HEK293 (cell line): ENCODE measurements at regions not wholly inside any gene's neighbourhood (a gene's known extent, or its start where the extent isn't known, plus 50 kb on each side); places are given as distances from the start of the nearest gene placed in this dataset.

ENCODE experiments used
- CTCF ChIA-PET: fragments of 350-600 bp; formaldehyde crosslinking; extraction: SDS; loops from one replicate; lab custom pipeline; 2021; ENCODE audit warnings: antibody characterized with exemption; lab: Yijun Ruan, JAX
- POLR2A ChIA-PET: fragments of 300-600 bp; formaldehyde crosslinking; extraction: SDS; loops from one replicate; lab custom pipeline; 2020; ENCODE audit warnings: antibody characterized with exemption, inconsistent platforms; lab: Yijun Ruan, JAX
- H3K27ac ChIP-seq: fragments of 200-500 bp; sonication (Bioruptor generic); 2 replicates; pipeline ENCODE4 v1.5.1; 2014; ENCODE audit warnings: low read depth, low read length, control low read depth, inconsistent platforms; ENCODE audit errors: extremely low read depth
- H3K36me3 ChIP-seq, 2 experiments: fragments of 200-500 bp in 1 of 2; sonication (Bioruptor generic) in 1 of 2; 1 replicate in 1 of 2; 2 replicates in 1 of 2; pipeline ENCODE4 v1.5.1; 2014 to 2017; ENCODE audit warnings: inconsistent platforms in 2 of 2, low read length in 2 of 2; ENCODE audit not compliant: control insufficient read depth in 2 of 2, insufficient read depth in 1 of 2
- H3K4me1 ChIP-seq: fragments of 200-500 bp; sonication (Bioruptor generic); 2 replicates; pipeline ENCODE4 v1.5.1; 2014; ENCODE audit warnings: mild to moderate bottlenecking, low read length, inconsistent platforms; ENCODE audit not compliant: control insufficient read depth, insufficient read depth
- H3K4me3 ChIP-seq: 2 replicates; pipeline ENCODE4 v1.5.1; 2011; ENCODE audit warnings: low read depth, mild to moderate bottlenecking, control low read depth, low read length, moderate library complexity
- H3K9me3 ChIP-seq: fragments of 200-500 bp; sonication (Bioruptor generic); 2 replicates; pipeline ENCODE4 v1.5.1; 2014; ENCODE audit warnings: low read depth, low read length, inconsistent platforms; ENCODE audit not compliant: control insufficient read depth, insufficient read depth
- FEZF1 ChIP-seq: fragments of 450-650 bp; formaldehyde crosslinking; IDR thresholded peaks from 2 replicates; pipeline ENCODE4 v1.5.1; 2016; ENCODE audit warnings: missing biosample characterization, missing genetic modification characterization
- GFI1B ChIP-seq: fragments of 450-650 bp; formaldehyde crosslinking; IDR thresholded peaks from 2 replicates; pipeline ENCODE4 v1.5.1; 2016; ENCODE audit warnings: missing biosample characterization, missing genetic modification characterization
- KLF10 ChIP-seq: fragments of 450-650 bp; IDR thresholded peaks from 2 replicates; pipeline ENCODE4 v1.5.1; 2018; ENCODE audit warnings: missing biosample characterization, mild to moderate bottlenecking, missing genetic modification characterization
- MZF1 ChIP-seq: fragments of 450-650 bp; formaldehyde crosslinking; IDR thresholded peaks from 2 replicates; pipeline ENCODE4 v1.5.1; 2017; ENCODE audit warnings: missing biosample characterization, missing genetic modification characterization, borderline replicate concordance
- OVOL3 ChIP-seq: fragments of 450-650 bp; formaldehyde crosslinking; IDR thresholded peaks from 2 replicates; pipeline ENCODE4 v1.5.1; 2016; ENCODE audit warnings: missing biosample characterization, missing genetic modification characterization
- YY2 ChIP-seq: fragments of 450-650 bp; formaldehyde crosslinking; IDR thresholded peaks from 2 replicates; pipeline ENCODE4 v1.5.1; 2016; ENCODE audit warnings: missing biosample characterization, missing genetic modification characterization
- ZBTB17 ChIP-seq: fragments of 450-650 bp; formaldehyde crosslinking; IDR thresholded peaks from 2 replicates; pipeline ENCODE4 v1.5.1; 2016; ENCODE audit warnings: missing biosample characterization, missing genetic modification characterization
- ZFP3 ChIP-seq: fragments of 450-650 bp; formaldehyde crosslinking; IDR thresholded peaks from 2 replicates; pipeline ENCODE4 v1.5.1; 2016; ENCODE audit warnings: low read depth, missing biosample characterization, missing genetic modification characterization
- ZIC2 ChIP-seq: fragments of 450-650 bp; formaldehyde crosslinking; IDR thresholded peaks from 2 replicates; pipeline ENCODE4 v1.5.1; 2016; ENCODE audit warnings: missing biosample characterization, missing genetic modification characterization
- ZNF221 ChIP-seq: fragments of 450-650 bp; formaldehyde crosslinking; IDR thresholded peaks from 2 replicates; pipeline ENCODE4 v1.5.1; 2017; ENCODE audit warnings: missing biosample characterization, missing genetic modification characterization, borderline replicate concordance
- ZNF223 ChIP-seq: fragments of 450-650 bp; formaldehyde crosslinking; IDR thresholded peaks from 2 replicates; pipeline ENCODE4 v1.5.1; 2016; ENCODE audit warnings: missing biosample characterization, missing genetic modification characterization
- ZNF302 ChIP-seq: fragments of 450-650 bp; formaldehyde crosslinking; IDR thresholded peaks from 2 replicates; pipeline ENCODE4 v1.5.1; 2016; ENCODE audit warnings: missing biosample characterization, missing genetic modification characterization, low read depth
- ZNF37A ChIP-seq: fragments of 450-650 bp; IDR thresholded peaks from 2 replicates; pipeline ENCODE4 v1.5.1; 2018; ENCODE audit warnings: missing biosample characterization, missing genetic modification characterization
- ZNF423 ChIP-seq: fragments of 450-650 bp; formaldehyde crosslinking; IDR thresholded peaks from 2 replicates; pipeline ENCODE4 v1.5.1; 2016; ENCODE audit warnings: missing biosample characterization, missing genetic modification characterization
- ZNF501 ChIP-seq: fragments of 450-650 bp; formaldehyde crosslinking; IDR thresholded peaks from 2 replicates; pipeline ENCODE4 v1.5.1; 2016; ENCODE audit warnings: missing biosample characterization, missing genetic modification characterization
- ZNF596 ChIP-seq: fragments of 450-650 bp; IDR thresholded peaks from 2 replicates; pipeline ENCODE4 v1.5.0; 2018; ENCODE audit warnings: missing biosample characterization, mild to moderate bottlenecking, missing genetic modification characterization, moderate library complexity
- ZNF660 ChIP-seq: fragments of 450-650 bp; IDR thresholded peaks from 2 replicates; pipeline ENCODE4 v1.5.1; 2018; ENCODE audit warnings: missing biosample characterization, mild to moderate bottlenecking, missing genetic modification characterization
- ZNF677 ChIP-seq: fragments of 450-650 bp; IDR thresholded peaks from 2 replicates; pipeline ENCODE4 v1.5.0; 2018; ENCODE audit warnings: missing biosample characterization, mild to moderate bottlenecking, missing genetic modification characterization, moderate library complexity
- ZNF776 ChIP-seq: fragments of 450-650 bp; formaldehyde crosslinking; IDR thresholded peaks from 2 replicates; pipeline ENCODE4 v1.5.0; 2017; ENCODE audit warnings: missing biosample characterization, missing genetic modification characterization, borderline replicate concordance
- ZNF777 ChIP-seq: fragments of 450-650 bp; formaldehyde crosslinking; IDR thresholded peaks from 2 replicates; pipeline ENCODE4 v1.5.1; 2017; ENCODE audit warnings: missing biosample characterization, missing genetic modification characterization, borderline replicate concordance
- ZNF837 ChIP-seq: fragments of 450-650 bp; formaldehyde crosslinking; IDR thresholded peaks from 2 replicates; pipeline ENCODE4 v1.5.1; 2016; ENCODE audit warnings: missing biosample characterization, missing genetic modification characterization
- ZNF843 ChIP-seq: fragments of 450-650 bp; formaldehyde crosslinking; IDR thresholded peaks from 2 replicates; pipeline ENCODE4 v1.5.1; 2016; ENCODE audit warnings: missing biosample characterization, missing genetic modification characterization
- ZSCAN16 ChIP-seq: fragments of 450-650 bp; formaldehyde crosslinking; IDR thresholded peaks from 2 replicates; pipeline ENCODE4 v1.5.1; 2016; ENCODE audit warnings: missing biosample characterization, missing genetic modification characterization
- TF ChIP-seq, protein P1 (sequence below): fragments of 450-650 bp; formaldehyde crosslinking; optimal IDR thresholded peaks from 2 replicates; pipeline ENCODE3; 2016; ENCODE audit warnings: missing biosample characterization, mild to moderate bottlenecking, missing genetic modification characterization
- TF ChIP-seq, protein P2 (sequence below): fragments of 450-650 bp; formaldehyde crosslinking; IDR thresholded peaks from 2 replicates; pipeline ENCODE4 v1.5.1; 2016; ENCODE audit warnings: missing biosample characterization, missing genetic modification characterization, low read depth
- TF ChIP-seq, protein P3 (sequence below): fragments of 450-650 bp; formaldehyde crosslinking; IDR thresholded peaks from 2 replicates; pipeline ENCODE4 v1.5.1; 2016; ENCODE audit warnings: missing biosample characterization, missing genetic modification characterization

DNA sequence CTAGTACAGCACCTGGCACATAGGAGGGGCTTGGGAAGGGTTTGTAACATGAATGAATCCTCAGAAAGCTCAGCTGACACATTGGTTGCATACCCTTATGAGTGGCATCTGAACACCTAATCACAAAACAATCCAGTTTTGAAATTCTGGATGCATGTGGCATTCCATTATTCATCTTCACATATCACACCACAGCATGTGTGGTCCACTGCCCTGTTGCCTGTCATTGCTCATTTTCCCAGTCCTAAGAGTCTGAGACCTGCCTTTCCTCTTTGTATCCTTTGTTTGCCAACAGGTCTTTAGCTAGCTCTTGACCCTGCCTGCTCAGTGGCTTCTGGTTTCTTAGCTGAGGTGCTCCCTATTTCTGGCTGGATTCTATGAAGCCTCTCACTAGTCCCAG is 170.8 kb upstream of the ASIC2 start:
- Histone ChIP-seq H3K27ac (no peak overlapping the region), H3K9me3 (no peaks in the 10 kb centered on the region), H3K4me1 (no peaks in the 10 kb centered on the region), H3K36me3 (no peaks in the 10 kb centered on the region), H3K4me3 (no peak overlapping the region)
- CTCF ChIA-PET = no interaction called here
- TF ChIP-seq KLF10 (tag by site-specific recombination) (no peak), ZNF302 (tag by site-specific recombination) (no peak), ZNF843 (tag by site-specific recombination) (no peak), ZNF777 (tag by site-specific recombination) (no peak), OVOL3 (tag by site-specific recombination) (no peak), ZNF423 (no peak), ZNF501 (tag by site-specific recombination) (no peak), FEZF1 (tag by site-specific recombination) (no peak), ZNF221 (no peak), ZNF776 (tag by site-specific recombination) (no peak), ZNF660 (no peak), ZNF223 (no peak), MZF1 (tag by site-specific recombination) (no peak)
- TF ChIP-seq, protein P1, sequence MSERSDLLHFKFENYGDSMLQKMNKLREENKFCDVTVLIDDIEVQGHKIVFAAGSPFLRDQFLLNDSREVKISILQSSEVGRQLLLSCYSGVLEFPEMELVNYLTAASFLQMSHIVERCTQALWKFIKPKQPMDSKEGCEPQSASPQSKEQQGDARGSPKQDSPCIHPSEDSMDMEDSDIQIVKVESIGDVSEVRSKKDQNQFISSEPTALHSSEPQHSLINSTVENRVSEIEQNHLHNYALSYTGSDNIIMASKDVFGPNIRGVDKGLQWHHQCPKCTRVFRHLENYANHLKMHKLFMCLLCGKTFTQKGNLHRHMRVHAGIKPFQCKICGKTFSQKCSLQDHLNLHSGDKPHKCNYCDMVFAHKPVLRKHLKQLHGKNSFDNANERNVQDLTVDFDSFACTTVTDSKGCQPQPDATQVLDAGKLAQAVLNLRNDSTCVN (tag by site-specific recombination) = no peak
- POLR2A ChIA-PET = interaction anchor here (0.5 kb wide), 1 partner anchor 98 kb away, joined by 3 read pairs; no protein-coding TSS in a partner anchor

DNA sequence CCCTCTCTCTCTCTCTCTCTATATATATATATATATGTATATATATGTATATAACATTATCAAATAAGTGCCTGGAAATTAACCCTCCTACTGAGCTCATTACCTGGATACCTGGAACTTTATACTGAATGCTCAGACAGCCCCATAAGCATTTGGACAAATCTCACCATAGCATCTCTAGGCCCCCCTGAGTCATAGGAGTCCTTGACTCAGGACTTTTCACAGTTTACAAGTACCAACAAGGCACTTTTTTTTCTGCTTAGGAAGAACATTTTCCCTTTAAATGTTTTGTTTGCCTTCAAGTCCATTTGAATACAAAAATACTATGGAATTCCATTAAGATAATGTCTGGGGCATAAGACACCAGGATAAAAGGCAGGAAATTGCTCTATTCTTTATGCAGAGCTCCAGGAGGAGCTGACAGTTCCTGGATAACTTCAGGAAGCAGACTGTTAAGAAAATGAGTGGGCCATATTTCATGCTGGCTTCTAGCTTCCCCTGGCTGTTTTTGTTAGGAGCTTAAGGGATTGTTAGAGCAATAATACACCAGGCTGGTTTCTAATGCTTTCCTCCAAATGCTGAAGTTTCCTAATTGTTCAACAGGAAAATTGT is 171.7 kb upstream of the ASIC2 start:
- H3K9me3 ChIP-seq = no peaks in the 10 kb centered on the region
- H3K4me1 ChIP-seq = no peaks in the 10 kb centered on the region
- ChIA-PET CTCF (no interaction called here), POLR2A (interaction anchor here (0.5 kb wide), 1 partner anchor 99 kb away, joined by 3 read pairs; no protein-coding TSS in a partner anchor)
- no peaks in the 10 kb centered on the region for H3K36me3 ChIP-seq
- no peak for TF ChIP-seq ZNF37A
- no peak for TF ChIP-seq GFI1B (tag by site-specific recombination)
- TF ChIP-seq ZIC2 = no peak
- TF ChIP-seq, protein P2, sequence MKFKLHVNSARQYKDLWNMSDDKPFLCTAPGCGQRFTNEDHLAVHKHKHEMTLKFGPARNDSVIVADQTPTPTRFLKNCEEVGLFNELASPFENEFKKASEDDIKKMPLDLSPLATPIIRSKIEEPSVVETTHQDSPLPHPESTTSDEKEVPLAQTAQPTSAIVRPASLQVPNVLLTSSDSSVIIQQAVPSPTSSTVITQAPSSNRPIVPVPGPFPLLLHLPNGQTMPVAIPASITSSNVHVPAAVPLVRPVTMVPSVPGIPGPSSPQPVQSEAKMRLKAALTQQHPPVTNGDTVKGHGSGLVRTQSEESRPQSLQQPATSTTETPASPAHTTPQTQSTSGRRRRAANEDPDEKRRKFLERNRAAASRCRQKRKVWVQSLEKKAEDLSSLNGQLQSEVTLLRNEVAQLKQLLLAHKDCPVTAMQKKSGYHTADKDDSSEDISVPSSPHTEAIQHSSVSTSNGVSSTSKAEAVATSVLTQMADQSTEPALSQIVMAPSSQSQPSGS (tag by site-specific recombination) = no peak
- TF ChIP-seq ZNF677 = no peak
- TF ChIP-seq ZBTB17 (tag by site-specific recombination) = no peak
- TF ChIP-seq, protein P3, sequence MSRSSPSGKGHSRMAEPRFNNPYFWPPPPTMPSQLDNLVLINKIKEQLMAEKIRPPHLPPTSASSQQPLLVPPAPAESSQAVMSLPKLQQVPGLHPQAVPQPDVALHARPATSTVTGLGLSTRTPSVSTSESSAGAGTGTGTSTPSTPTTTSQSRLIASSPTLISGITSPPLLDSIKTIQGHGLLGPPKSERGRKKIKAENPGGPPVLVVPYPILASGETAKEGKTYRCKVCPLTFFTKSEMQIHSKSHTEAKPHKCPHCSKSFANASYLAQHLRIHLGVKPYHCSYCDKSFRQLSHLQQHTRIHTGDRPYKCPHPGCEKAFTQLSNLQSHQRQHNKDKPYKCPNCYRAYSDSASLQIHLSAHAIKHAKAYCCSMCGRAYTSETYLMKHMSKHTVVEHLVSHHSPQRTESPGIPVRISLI (tag by site-specific recombination) = no peak
- no peak for TF ChIP-seq ZNF302 (tag by site-specific recombination)
- TF ChIP-seq ZNF223 = no peak
- TF ChIP-seq ZNF596 = no peak
- no peak for TF ChIP-seq ZFP3 (tag by site-specific recombination)
- no peak for TF ChIP-seq ZNF837 (tag by site-specific recombination)
- no peak for TF ChIP-seq YY2 (tag by site-specific recombination)
- TF ChIP-seq ZSCAN16 (tag by site-specific recombination) = no peak
- H3K27ac ChIP-seq = no peak overlapping the region
- no peak overlapping the region for H3K4me3 ChIP-seq
